Keratinocyte (primary cell): ENCODE measurements at regions not wholly inside any gene's neighbourhood (a gene's known extent, or its start where the extent isn't known, plus 50 kb on each side); places are given as distances from the start of the nearest gene placed in this dataset.

Experiments
- DNase-seq: peaks from one replicate; pipeline ENCODE4 v3.0.0-alpha.2; 2011; ENCODE audit warnings: low read depth, missing footprints, low spot score
- FAIRE-seq: peaks from 2 replicates; lab custom pipeline; 2011; peaks lifted over from hg19 to GRCh38; lab: Jason Lieb, UNC
- H2AFZ ChIP-seq: 2 replicates; pipeline ENCODE4 v1.6.0; 2012; ENCODE audit warnings: low read length, control low read depth, inconsistent platforms; ENCODE audit not compliant: control insufficient read depth
- H3K27ac ChIP-seq: 2 replicates; pipeline ENCODE4 v1.5.1; 2011; ENCODE audit warnings: low read length; ENCODE audit not compliant: control insufficient read depth, insufficient read depth
- H3K27me3 ChIP-seq: 3 replicates; pipeline ENCODE4 v1.6.0; 2011; ENCODE audit warnings: low read length; ENCODE audit not compliant: control insufficient read depth, insufficient read depth; ENCODE audit errors: extremely low read depth
- H3K36me3 ChIP-seq, 2 experiments: 2 replicates in 1 of 2; 3 replicates in 1 of 2; pipeline ENCODE4 v1.5.1; 2011; ENCODE audit warnings: low read length in 2 of 2, mild to moderate bottlenecking in 1 of 2; ENCODE audit not compliant: control insufficient read depth in 2 of 2, insufficient read depth in 2 of 2; ENCODE audit errors: extremely low read depth in 1 of 2
- H3K4me1 ChIP-seq: 3 replicates; pipeline ENCODE4 v1.5.1; 2011; ENCODE audit warnings: low read length; ENCODE audit not compliant: control insufficient read depth, insufficient read depth; ENCODE audit errors: extremely low read depth
- H3K4me2 ChIP-seq: 3 replicates; pipeline ENCODE4 v1.6.0; 2011; ENCODE audit warnings: low read depth, low read length; ENCODE audit not compliant: control insufficient read depth, insufficient read depth; ENCODE audit errors: extremely low read depth
- H3K4me3 ChIP-seq, 3 experiments: fragments of 200-600 bp in 1 of 3; sonication (generic) in 1 of 3; 2 replicates in 2 of 3; 3 replicates in 1 of 3; pipeline ENCODE4 v1.5.1; 2011 to 2016; ENCODE audit warnings: low read length in 3 of 3, mild to moderate bottlenecking in 3 of 3, control low read depth in 2 of 3, inconsistent platforms in 1 of 3, low read depth in 1 of 3, mixed read lengths in 1 of 3, mixed run types in 1 of 3, moderate library complexity in 1 of 3; ENCODE audit not compliant: control insufficient read depth in 2 of 3, insufficient read depth in 2 of 3; ENCODE audit errors: extremely low read depth in 1 of 3
- H3K79me2 ChIP-seq: 2 replicates; pipeline ENCODE4 v1.6.0; 2012; ENCODE audit warnings: low read length; ENCODE audit not compliant: control insufficient read depth, insufficient read depth
- H3K9ac ChIP-seq: 3 replicates; pipeline ENCODE4 v1.6.0; 2011; ENCODE audit warnings: low read length; ENCODE audit not compliant: control insufficient read depth, insufficient read depth; ENCODE audit errors: extremely low read depth
- H3K9me1 ChIP-seq: 3 replicates; pipeline ENCODE4 v1.6.0; 2011; ENCODE audit warnings: low read length; ENCODE audit not compliant: control insufficient read depth, insufficient read depth; ENCODE audit errors: extremely low read depth
- H3K9me3 ChIP-seq: 2 replicates; pipeline ENCODE4 v1.5.1; 2012; ENCODE audit warnings: low read depth, low read length; ENCODE audit not compliant: control insufficient read depth
- H4K20me1 ChIP-seq: 3 replicates; pipeline ENCODE4 v1.6.0; 2011; ENCODE audit warnings: low read length; ENCODE audit not compliant: control insufficient read depth, insufficient read depth; ENCODE audit errors: extremely low read depth
- EZH2 ChIP-seq: IDR thresholded peaks from one replicate; pipeline ENCODE4 v1.6.1; 2012; ENCODE audit warnings: inconsistent platforms, mild to moderate bottlenecking, low read length, moderate library complexity
- dilution Hi-C: fragments of 300-500 bp; cut with MboI; formaldehyde crosslinking; loops from one replicate; pipeline ENCODE4 v1.7.0; 2020; ENCODE audit warnings: low sequenced_read_pairs; ENCODE audit not compliant: extremely low pct_ligation_motif_present
- TF ChIP-seq, protein P1 (sequence below), 3 experiments: IDR thresholded peaks in 1 of 3; conservative IDR thresholded peaks in 1 of 3; optimal IDR thresholded peaks in 1 of 3; 2 replicates in 2 of 3; 3 replicates in 1 of 3; pipeline versions ENCODE3 to v1.5.1; 2011; ENCODE audit warnings: low read length in 3 of 3, mild to moderate bottlenecking in 3 of 3, moderate library complexity in 2 of 3, control low read depth in 1 of 3, inconsistent platforms in 1 of 3; ENCODE audit not compliant: insufficient read depth in 2 of 3; ENCODE audit errors: extremely low read depth in 1 of 3

DNA sequence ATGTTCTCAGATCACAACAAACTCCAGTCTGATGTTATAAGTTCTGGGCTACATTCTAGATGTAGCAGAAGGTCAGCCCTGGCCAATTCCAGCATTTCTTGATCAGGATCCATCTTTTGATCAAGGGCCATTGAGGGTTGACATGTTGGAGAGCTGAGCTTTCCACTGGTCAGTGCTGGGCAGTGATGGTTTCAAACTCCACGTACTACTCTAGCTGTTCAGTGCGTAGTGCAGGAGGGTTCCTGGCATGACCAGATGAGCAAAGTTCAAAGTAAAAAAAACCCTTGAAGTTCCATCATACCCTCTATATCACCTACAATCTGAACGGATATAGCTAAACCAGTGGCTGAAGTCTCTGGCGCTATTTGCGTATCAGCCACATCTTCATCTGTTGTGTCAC lies 210.4 kb upstream of the OSR1 start:
- H3K9me1 ChIP-seq = no peaks in the 10 kb centered on the region
- no peaks in the 10 kb centered on the region for H4K20me1 ChIP-seq
- TF ChIP-seq, protein P1, sequence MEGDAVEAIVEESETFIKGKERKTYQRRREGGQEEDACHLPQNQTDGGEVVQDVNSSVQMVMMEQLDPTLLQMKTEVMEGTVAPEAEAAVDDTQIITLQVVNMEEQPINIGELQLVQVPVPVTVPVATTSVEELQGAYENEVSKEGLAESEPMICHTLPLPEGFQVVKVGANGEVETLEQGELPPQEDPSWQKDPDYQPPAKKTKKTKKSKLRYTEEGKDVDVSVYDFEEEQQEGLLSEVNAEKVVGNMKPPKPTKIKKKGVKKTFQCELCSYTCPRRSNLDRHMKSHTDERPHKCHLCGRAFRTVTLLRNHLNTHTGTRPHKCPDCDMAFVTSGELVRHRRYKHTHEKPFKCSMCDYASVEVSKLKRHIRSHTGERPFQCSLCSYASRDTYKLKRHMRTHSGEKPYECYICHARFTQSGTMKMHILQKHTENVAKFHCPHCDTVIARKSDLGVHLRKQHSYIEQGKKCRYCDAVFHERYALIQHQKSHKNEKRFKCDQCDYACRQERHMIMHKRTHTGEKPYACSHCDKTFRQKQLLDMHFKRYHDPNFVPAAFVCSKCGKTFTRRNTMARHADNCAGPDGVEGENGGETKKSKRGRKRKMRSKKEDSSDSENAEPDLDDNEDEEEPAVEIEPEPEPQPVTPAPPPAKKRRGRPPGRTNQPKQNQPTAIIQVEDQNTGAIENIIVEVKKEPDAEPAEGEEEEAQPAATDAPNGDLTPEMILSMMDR (optimal IDR thresholded peaks at IDR 0.05 in 1 of 3, IDR thresholded peaks at IDR 0.05 in 1 of 3, conservative IDR thresholded peaks at IDR 0.05 in 1 of 3; ENCODE audit: extremely low read depth in 1 of 3, insufficient read depth in 2 of 3, low read length in 3 of 3) = no peak
- TF ChIP-seq EZH2 = no peak
- no peaks in the 10 kb centered on the region for H3K36me3 ChIP-seq
- no peak overlapping the region for H3K9ac ChIP-seq
- dilution Hi-C loops = no loop called here
- no peak overlapping the region for H2AFZ ChIP-seq
- no peaks in the 10 kb centered on the region for H3K4me1 ChIP-seq
- no peak overlapping the region for H3K4me3 ChIP-seq
- H3K4me2 ChIP-seq = no peak overlapping the region
- no peaks in the 10 kb centered on the region for H3K27me3 ChIP-seq
- FAIRE-seq (no peak), DNase-seq (no peak)
- no peaks in the 10 kb centered on the region for H3K79me2 ChIP-seq
- H3K9me3 ChIP-seq = no peaks in the 10 kb centered on the region
- H3K27ac ChIP-seq = no peak overlapping the region

DNA sequence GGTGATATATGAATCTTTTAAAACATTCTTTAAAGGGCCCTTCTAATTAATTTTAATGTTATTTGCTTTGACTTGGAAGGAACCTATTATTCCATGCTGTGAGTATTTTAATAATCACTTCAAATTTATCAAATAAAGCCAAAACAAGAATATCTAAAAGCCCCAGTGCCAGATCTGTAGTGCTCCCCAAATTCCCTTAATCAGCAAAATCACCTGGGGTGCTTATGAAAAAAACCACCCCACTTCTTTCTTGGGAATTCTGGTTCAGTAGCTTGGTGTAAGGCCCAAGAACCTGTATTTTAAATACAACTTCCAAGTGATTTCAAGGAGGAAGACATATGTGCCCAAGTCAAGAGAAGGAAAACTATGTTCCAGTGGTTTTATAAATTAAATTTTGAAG lies 202.4 kb upstream of the OSR1 start:
- Histone ChIP-seq H3K27ac (no peak overlapping the region), H3K27me3 (no peaks in the 10 kb centered on the region), H3K4me3 (no peak overlapping the region), H3K4me2 (no peak overlapping the region), H3K79me2 (no peaks in the 10 kb centered on the region), H3K9ac (no peak overlapping the region), H3K9me3 (no peaks in the 10 kb centered on the region), H3K4me1 (peaks cover 2% of the 10 kb centered on the region), H3K9me1 (no peaks in the 10 kb centered on the region), H4K20me1 (no peaks in the 10 kb centered on the region), H3K36me3 (no peaks in the 10 kb centered on the region), H2AFZ (no peak overlapping the region)
- DNase-seq = no peak
- dilution Hi-C loops = no loop called here
- no peak for FAIRE-seq
- no peak for TF ChIP-seq EZH2
- TF ChIP-seq, protein P1 (optimal IDR thresholded peaks at IDR 0.05 in 1 of 3, IDR thresholded peaks at IDR 0.05 in 1 of 3, conservative IDR thresholded peaks at IDR 0.05 in 1 of 3; ENCODE audit: extremely low read depth in 1 of 3, insufficient read depth in 2 of 3, low read length in 3 of 3) = no peak
